Hepatocyte (in vitro differentiated cells): ENCODE measurements at regions not wholly inside any gene's neighbourhood (a gene's known extent, or its start where the extent isn't known, plus 50 kb on each side); places are given as distances from the start of the nearest gene placed in this dataset.

Experiments
- DNase-seq: peaks from one replicate; pipeline ENCODE4 v3.0.0-alpha.2; 2016; ENCODE audit warnings: low spot score
- H2AFZ ChIP-seq: fragments of 200-600 bp; sonication (generic); 2 replicates; pipeline ENCODE4 v1.6.0; 2016; ENCODE audit warnings: antibody characterized with exemption, mild to moderate bottlenecking
- H3K27ac ChIP-seq: fragments of 200-600 bp; sonication (generic); 2 replicates; pipeline ENCODE4 v1.5.1; 2016; ENCODE audit warnings: mild to moderate bottlenecking
- H3K27me3 ChIP-seq: fragments of 200-600 bp; sonication (generic); 2 replicates; pipeline ENCODE4 v1.6.1; 2016
- H3K36me3 ChIP-seq: fragments of 200-600 bp; sonication (generic); replicated peaks from 2 replicates; pipeline ENCODE4 v1.5.1; 2016; ENCODE audit warnings: low read depth; ENCODE audit not compliant: insufficient read depth
- H3K4me1 ChIP-seq: fragments of 200-600 bp; sonication (generic); 2 replicates; pipeline ENCODE4 v1.5.1; 2016; ENCODE audit warnings: mild to moderate bottlenecking, moderate library complexity; ENCODE audit not compliant: insufficient read depth
- H3K4me2 ChIP-seq: fragments of 200-600 bp; sonication (generic); 2 replicates; pipeline ENCODE4 v1.6.0; 2016
- H3K4me3 ChIP-seq: fragments of 200-600 bp; sonication (generic); 2 replicates; pipeline ENCODE4 v1.5.1; 2016; ENCODE audit warnings: mild to moderate bottlenecking
- H3K79me2 ChIP-seq: fragments of 200-600 bp; sonication (generic); 2 replicates; pipeline ENCODE4 v1.6.0; 2017; ENCODE audit warnings: mild to moderate bottlenecking
- H3K9me2 ChIP-seq: fragments of 200-600 bp; sonication (generic); replicated peaks from 2 replicates; pipeline ENCODE4 v1.6.0; 2017; ENCODE audit warnings: mild to moderate bottlenecking; ENCODE audit not compliant: insufficient read depth
- H3K9me3 ChIP-seq: fragments of 200-600 bp; sonication (generic); 2 replicates; pipeline ENCODE4 v1.5.1; 2016; ENCODE audit warnings: low read depth, mild to moderate bottlenecking
- H4K20me1 ChIP-seq: fragments of 200-600 bp; sonication (generic); 2 replicates; pipeline ENCODE4 v1.6.0; 2016; ENCODE audit warnings: mild to moderate bottlenecking; ENCODE audit not compliant: insufficient read depth, poor library complexity, severe bottlenecking
- EZH2 ChIP-seq: fragments of 200-600 bp; sonication (generic); IDR thresholded peaks from 2 replicates; pipeline ENCODE4 v1.6.1; 2016; ENCODE audit warnings: antibody characterized with exemption, mild to moderate bottlenecking, borderline replicate concordance
- EZH2phosphoT487 ChIP-seq: fragments of 200-600 bp; sonication (generic); IDR thresholded peaks from one replicate; pipeline ENCODE4 v1.6.1; 2018; ENCODE audit warnings: antibody characterized with exemption, mild to moderate bottlenecking, low read depth, moderate library complexity; ENCODE audit not compliant: unreplicated experiment, severe bottlenecking
- WGBS: methylation state at CpG from one replicate; pipeline ENCODE4 v1.1.6; 2016; ENCODE audit warnings: low lambda C conversion rate; ENCODE audit errors: missing lambda C conversion rate; 5-methylcytosine and 5-hydroxymethylcytosine counted together
- TF ChIP-seq, protein P1 (sequence below): fragments of 200-600 bp; sonication (generic); IDR thresholded peaks from 2 replicates; pipeline ENCODE4 v1.5.1; 2016; ENCODE audit warnings: antibody characterized with exemption, mild to moderate bottlenecking; ENCODE audit not compliant: poor library complexity

- H3K4me1 ChIP-seq, result no peaks in the 10 kb centered on the region
- H3K36me3 ChIP-seq, result no peaks in the 10 kb centered on the region
- H3K4me2 ChIP-seq, result no peak overlapping the region
- no peaks in the 10 kb centered on the region for H3K27me3 ChIP-seq
- no peaks in the 10 kb centered on the region for H3K9me3 ChIP-seq
- 70% methylated on average over 4 of the region's 4 CpGs for WGBS
- no peaks in the 10 kb centered on the region for H3K9me2 ChIP-seq
- no peak overlapping the region for H3K27ac ChIP-seq
- H2AFZ ChIP-seq, result no peak overlapping the region
- H4K20me1 ChIP-seq, result no peaks in the 10 kb centered on the region
- no peaks in the 10 kb centered on the region for H3K79me2 ChIP-seq
- no peak overlapping the region for H3K4me3 ChIP-seq
- no peak for DNase-seq
- no peak for TF ChIP-seq EZH2phosphoT487
- TF ChIP-seq EZH2, result no peak
- TF ChIP-seq, protein P1, sequence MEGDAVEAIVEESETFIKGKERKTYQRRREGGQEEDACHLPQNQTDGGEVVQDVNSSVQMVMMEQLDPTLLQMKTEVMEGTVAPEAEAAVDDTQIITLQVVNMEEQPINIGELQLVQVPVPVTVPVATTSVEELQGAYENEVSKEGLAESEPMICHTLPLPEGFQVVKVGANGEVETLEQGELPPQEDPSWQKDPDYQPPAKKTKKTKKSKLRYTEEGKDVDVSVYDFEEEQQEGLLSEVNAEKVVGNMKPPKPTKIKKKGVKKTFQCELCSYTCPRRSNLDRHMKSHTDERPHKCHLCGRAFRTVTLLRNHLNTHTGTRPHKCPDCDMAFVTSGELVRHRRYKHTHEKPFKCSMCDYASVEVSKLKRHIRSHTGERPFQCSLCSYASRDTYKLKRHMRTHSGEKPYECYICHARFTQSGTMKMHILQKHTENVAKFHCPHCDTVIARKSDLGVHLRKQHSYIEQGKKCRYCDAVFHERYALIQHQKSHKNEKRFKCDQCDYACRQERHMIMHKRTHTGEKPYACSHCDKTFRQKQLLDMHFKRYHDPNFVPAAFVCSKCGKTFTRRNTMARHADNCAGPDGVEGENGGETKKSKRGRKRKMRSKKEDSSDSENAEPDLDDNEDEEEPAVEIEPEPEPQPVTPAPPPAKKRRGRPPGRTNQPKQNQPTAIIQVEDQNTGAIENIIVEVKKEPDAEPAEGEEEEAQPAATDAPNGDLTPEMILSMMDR, result no peak
These were observed 62.1 kb upstream of the AP1S2 start for GRCh38 chrX:15916704-15917084.

GRCh38 chrX:15915959-15916703, 61.5 kb upstream of the AP1S2 start:
- no peaks in the 10 kb centered on the region for H3K4me1 ChIP-seq
- no peaks in the 10 kb centered on the region for H3K9me3 ChIP-seq
- H3K36me3 ChIP-seq, result no peaks in the 10 kb centered on the region
- no peak overlapping the region for H2AFZ ChIP-seq
- no peak overlapping the region for H3K4me2 ChIP-seq
- H3K27ac ChIP-seq, result no peak overlapping the region
- H3K79me2 ChIP-seq, result no peaks in the 10 kb centered on the region
- WGBS, result 67% methylated on average over 5 of the region's 5 CpGs
- TF ChIP-seq, protein P1, result no peak
- TF ChIP-seq EZH2phosphoT487 (no peak), EZH2 (no peak)
- no peaks in the 10 kb centered on the region for H3K9me2 ChIP-seq
- no peak overlapping the region for H3K4me3 ChIP-seq
- H4K20me1 ChIP-seq, result no peaks in the 10 kb centered on the region
- DNase-seq, result no peak
- H3K27me3 ChIP-seq, result no peaks in the 10 kb centered on the region

- Histone ChIP-seq H3K4me3 (no peak overlapping the region), H3K9me2 (no peaks in the 10 kb centered on the region), H4K20me1 (no peaks in the 10 kb centered on the region), H3K27me3 (no peaks in the 10 kb centered on the region), H3K9me3 (no peaks in the 10 kb centered on the region), H3K4me1 (no peaks in the 10 kb centered on the region), H3K4me2 (no peak overlapping the region), H2AFZ (no peak overlapping the region), H3K79me2 (no peaks in the 10 kb centered on the region), H3K27ac (no peak overlapping the region), H3K36me3 (no peaks in the 10 kb centered on the region)
- TF ChIP-seq EZH2phosphoT487, result no peak
- no peak for TF ChIP-seq EZH2
- TF ChIP-seq, protein P1, result no peak
- WGBS, result 89% methylated on average over 1 of the region's 1 CpG
- no peak for DNase-seq
These were observed 59.9 kb upstream of the AP1S2 start for GRCh38 chrX:15914486-15914885.
